Prostate gland (tissue), 2 donors: ENCODE measurements at regions not wholly inside any gene's neighbourhood (a gene's known extent, or its start where the extent isn't known, plus 50 kb on each side); places are given as distances from the start of the nearest gene placed in this dataset.

Source experiments
- CTCF ChIP-seq, 4 experiments: fragments of 200-600 bp in 2 of 4; fragments of 450-650 bp in 2 of 4; sonication (generic) in 2 of 4; IDR thresholded peaks; 1 replicate in 3 of 4; 2 replicates in 1 of 4; pipeline ENCODE4 v1.5.1; 2016 to 2019; ENCODE audit warnings: antibody characterized with exemption in 4 of 4, mild to moderate bottlenecking in 2 of 4, moderate library complexity in 2 of 4
- POLR2A ChIP-seq: fragments of 450-650 bp; IDR thresholded peaks from one replicate; pipeline ENCODE4 v1.6.1; 2016; ENCODE audit warnings: antibody characterized with exemption, mild to moderate bottlenecking
- POLR2AphosphoS5 ChIP-seq: sonication (generic); formaldehyde crosslinking; IDR thresholded peaks from one replicate; pipeline ENCODE4 v1.6.1; 2017; ENCODE audit warnings: antibody characterized with exemption

GRCh38 chr1:94332952-94333351 is 85.2 kb upstream of the ABCD3 start:
- TF ChIP-seq CTCF (IDR thresholded peaks at IDR 0.05) (no peak), POLR2AphosphoS5 (no peak), POLR2A (no peak)
